ENCODE measurements at regions not wholly inside any gene's neighbourhood (a gene's known extent, or its start where the extent isn't known, plus 50 kb on each side); places are given as distances from the start of the nearest gene placed in this dataset.

GRCh38 chr3:18284716-18285115, 140.4 kb downstream of the SATB1 start:
- TF ChIP-seq CTCF (IDR thresholded peaks at IDR 0.05) (no peak), POLR2A (IDR thresholded peaks at IDR 0.05) (no peak), EP300 (IDR thresholded peaks at IDR 0.05) (no peak)

Measured in suprapubic skin (tissue), 3 donors.